ENCODE measurements at regions not wholly inside any gene's neighbourhood (a gene's known extent, or its start where the extent isn't known, plus 50 kb on each side); places are given as distances from the start of the nearest gene placed in this dataset.

DNA sequence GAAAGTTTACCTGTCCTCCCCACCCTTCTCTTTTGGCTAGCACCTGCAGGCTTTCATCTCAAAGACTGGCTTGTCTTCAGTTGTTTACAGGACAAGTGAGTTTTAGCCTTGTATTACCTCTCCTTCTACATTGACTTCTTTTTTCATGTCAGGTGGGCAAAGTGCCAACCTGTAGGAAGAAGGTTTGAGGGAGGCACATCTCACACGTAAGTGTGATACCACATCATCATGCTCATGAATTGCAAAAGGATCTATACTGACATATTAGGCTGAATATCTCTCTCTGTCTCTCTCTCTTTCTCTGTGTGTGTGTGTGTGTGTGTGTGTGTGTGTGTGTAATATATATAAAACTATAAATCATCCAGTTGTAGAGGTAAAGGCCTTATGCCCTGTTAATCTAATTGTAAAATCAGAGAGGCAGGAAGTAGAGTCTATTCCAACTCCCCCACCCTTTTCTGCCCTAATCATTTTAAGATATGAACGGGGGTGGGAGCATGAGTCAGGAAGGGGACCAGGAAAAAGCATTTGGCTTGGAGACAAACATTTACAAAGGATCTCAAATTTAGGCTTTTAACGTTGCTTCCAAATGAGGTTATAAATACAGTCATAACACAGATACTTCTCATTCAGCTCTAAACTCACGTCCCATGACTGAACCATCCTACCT lies 107.0 kb upstream of the PFN2 start:
- TF ChIP-seq, protein P1, sequence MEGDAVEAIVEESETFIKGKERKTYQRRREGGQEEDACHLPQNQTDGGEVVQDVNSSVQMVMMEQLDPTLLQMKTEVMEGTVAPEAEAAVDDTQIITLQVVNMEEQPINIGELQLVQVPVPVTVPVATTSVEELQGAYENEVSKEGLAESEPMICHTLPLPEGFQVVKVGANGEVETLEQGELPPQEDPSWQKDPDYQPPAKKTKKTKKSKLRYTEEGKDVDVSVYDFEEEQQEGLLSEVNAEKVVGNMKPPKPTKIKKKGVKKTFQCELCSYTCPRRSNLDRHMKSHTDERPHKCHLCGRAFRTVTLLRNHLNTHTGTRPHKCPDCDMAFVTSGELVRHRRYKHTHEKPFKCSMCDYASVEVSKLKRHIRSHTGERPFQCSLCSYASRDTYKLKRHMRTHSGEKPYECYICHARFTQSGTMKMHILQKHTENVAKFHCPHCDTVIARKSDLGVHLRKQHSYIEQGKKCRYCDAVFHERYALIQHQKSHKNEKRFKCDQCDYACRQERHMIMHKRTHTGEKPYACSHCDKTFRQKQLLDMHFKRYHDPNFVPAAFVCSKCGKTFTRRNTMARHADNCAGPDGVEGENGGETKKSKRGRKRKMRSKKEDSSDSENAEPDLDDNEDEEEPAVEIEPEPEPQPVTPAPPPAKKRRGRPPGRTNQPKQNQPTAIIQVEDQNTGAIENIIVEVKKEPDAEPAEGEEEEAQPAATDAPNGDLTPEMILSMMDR (IDR thresholded peaks at IDR 0.05; ENCODE audit: insufficient read depth, missing control alignments) = no peak
- FAIRE-seq (no peak), DNase-seq (ENCODE audit: insufficient read length, low spot score) (no peak)

DNA sequence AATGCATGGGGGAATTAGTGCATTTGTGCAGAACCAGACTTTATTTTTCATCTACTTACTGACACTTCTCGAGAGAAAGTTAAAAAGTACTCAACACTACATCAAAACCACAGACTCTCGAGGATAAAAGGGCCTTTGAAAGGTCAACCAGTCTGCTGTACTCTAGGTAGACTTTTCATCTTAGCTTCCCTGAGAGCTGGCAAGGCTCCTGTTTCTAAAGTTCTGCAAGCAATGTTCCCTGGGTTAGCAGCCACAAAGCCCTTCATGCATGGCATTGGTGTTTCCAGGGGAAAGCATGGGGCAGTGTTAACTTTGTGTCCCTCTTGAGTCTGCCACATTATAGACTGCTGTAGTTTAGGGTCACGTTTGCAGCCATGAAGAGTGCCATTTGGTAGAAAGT lies 106.4 kb upstream of the PFN2 start:
- DNase-seq (ENCODE audit: insufficient read length, low spot score) (no peak), FAIRE-seq (no peak)
- TF ChIP-seq, protein P1 (IDR thresholded peaks at IDR 0.05; ENCODE audit: insufficient read depth, missing control alignments) = no peak

DNA sequence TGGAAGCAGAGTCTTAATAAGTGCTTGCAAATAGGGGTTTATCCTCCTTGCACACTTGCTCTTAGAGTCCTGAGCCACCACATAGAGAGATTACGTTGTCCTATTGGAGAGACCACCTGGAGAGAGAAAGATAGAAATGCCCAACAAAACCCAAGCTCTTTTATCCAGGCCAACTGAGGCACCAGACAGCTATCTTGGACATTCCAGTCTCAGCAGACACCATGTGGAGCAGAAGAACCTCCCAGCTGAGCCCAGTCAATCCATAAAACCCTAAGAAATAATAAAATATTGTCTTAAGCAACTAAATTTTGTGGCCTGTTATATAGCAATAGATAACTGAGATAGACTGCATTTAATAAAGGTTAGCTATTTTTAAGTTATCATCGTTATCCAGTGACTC lies 105.7 kb upstream of the PFN2 start:
- TF ChIP-seq, protein P1 (IDR thresholded peaks at IDR 0.05; ENCODE audit: insufficient read depth, missing control alignments) = no peak
- FAIRE-seq = no peak
- DNase-seq (ENCODE audit: insufficient read length, low spot score) = no peak

DNA sequence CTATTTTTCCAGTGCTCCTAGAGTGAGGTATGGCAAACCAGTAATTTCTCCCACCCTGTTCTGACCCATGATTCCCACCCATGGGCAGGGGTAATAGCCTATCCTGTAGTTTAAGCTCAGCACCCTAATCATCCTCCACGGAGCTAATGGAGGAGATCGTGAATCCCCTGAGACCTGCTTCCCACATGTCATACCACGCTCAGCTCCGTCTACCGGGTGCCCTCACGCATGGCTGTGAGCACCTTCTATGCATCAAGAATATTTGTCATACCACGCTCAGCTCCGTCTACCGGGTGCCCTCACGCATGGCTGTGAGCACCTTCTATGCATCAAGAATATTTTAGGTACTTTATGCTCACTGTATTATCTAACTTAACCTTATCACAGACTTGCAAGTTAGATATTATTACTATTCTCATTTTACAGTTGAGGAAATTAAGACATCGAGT lies 104.7 kb upstream of the PFN2 start:
- no peak for FAIRE-seq
- no peak for DNase-seq (ENCODE audit: insufficient read length, low spot score)

DNA sequence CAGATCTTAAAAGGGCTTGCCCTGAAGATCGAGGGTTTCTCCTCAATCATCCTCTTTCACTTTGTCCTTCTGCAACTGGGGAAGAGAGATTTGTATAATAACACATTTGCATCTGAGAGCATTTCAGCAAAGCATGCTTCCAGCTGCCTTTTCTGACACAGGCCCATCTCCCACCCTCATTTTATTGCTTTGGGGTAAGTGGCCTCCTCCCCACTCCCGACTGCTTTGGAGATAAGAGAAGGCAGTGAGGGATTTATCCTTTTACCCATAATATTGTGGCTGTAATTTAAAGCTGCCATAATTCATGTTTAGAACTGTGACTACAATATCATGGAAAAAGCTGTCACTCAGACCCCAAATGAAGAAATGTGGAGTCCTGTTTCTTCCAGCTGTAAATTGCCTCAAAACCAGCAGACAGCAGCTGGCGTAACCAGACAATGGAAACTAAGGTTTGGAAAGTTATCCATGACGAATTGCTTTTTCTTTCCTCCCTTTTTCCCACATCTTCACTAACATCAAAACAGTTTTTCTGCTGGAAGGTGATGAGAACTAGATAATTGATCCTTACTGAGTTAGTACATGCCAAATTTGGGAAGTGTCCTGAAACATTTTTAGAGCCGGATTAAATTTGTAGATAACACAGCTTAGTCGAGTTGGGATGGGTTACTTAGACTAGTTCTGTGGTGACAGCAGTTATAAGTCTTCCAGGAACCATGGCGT lies 104.2 kb upstream of the PFN2 start:
- TF ChIP-seq, protein P1 (IDR thresholded peaks at IDR 0.05; ENCODE audit: insufficient read depth, missing control alignments) = no peak
- FAIRE-seq (no peak), DNase-seq (ENCODE audit: insufficient read length, low spot score) (no peak)

More for the DNA sequence above, 104.7 kb upstream of the PFN2 start:
- TF ChIP-seq, protein P1 (IDR thresholded peaks at IDR 0.05; ENCODE audit: insufficient read depth, missing control alignments) = no peak

DNA sequence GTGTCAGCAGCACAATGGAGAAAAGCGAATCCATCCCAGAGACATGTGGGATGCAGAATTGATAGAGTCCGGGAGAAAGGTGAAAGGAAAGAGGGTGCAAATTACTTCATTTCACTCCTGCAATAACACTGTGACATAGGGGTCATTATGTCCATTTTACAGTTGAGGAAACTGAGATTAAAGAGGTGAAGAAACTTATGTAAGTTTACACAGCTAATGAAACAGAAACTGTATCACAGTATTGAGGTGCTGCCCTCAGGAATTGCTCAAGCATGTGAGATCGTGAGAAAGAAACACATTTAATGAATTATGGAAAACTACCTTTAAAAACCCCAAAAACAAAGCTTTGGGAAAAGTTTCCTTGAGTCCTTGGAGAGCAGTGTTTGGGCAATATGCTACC lies 103.6 kb upstream of the PFN2 start:
- FAIRE-seq (no peak), DNase-seq (ENCODE audit: insufficient read length, low spot score) (no peak)
- TF ChIP-seq, protein P1 (IDR thresholded peaks at IDR 0.05; ENCODE audit: insufficient read depth, missing control alignments) = no peak

DNA sequence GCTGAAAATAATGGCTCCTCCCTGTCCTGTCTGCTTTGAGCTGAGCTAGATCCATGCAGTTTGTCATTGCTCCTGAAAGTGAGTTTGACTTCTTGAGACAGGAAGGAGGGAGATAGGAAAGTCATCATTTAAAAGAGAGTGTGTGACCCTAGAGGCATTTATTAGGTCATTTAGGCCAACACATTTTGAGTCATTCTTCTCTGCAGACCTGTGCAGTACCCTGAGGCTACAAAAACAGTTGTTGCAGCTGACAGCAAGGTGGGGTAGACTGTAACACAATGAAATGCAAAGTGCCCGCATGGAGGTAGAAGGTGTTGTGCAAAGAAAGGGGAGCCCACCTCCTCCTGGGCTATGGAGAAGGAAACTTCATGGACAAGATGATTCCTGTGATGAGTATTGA lies 102.8 kb upstream of the PFN2 start:
- TF ChIP-seq, protein P1 (IDR thresholded peaks at IDR 0.05; ENCODE audit: insufficient read depth, missing control alignments) = no peak
- FAIRE-seq (no peak), DNase-seq (ENCODE audit: insufficient read length, low spot score) (no peak)

Measured in D721Med (cell line).